ENCODE measurements at regions not wholly inside any gene's neighbourhood (a gene's known extent, or its start where the extent isn't known, plus 50 kb on each side); places are given as distances from the start of the nearest gene placed in this dataset.

GRCh38 chrX:26522501-26522900 lies 306.5 kb downstream of the MAGEB5 start:
- no peak for TF ChIP-seq YY1 (IDR thresholded peaks at IDR 0.05; ENCODE audit: insufficient read depth, insufficient read length)
- no peak for TF ChIP-seq ZNF274 (IDR thresholded peaks at IDR 0.05; ENCODE audit: low read depth, low read length)
- TF ChIP-seq SUZ12 (IDR thresholded peaks at IDR 0.05; ENCODE audit: extremely low read depth, insufficient read depth, insufficient read length): no peak

Measured in NT2/D1 (cell line).